Trophoblast cell (in vitro differentiated cells and primary cell): ENCODE measurements at regions not wholly inside any gene's neighbourhood (a gene's known extent, or its start where the extent isn't known, plus 50 kb on each side); places are given as distances from the start of the nearest gene placed in this dataset.

Experiments used
- DNase-seq, 2 donors: peaks; one replicate each; pipeline ENCODE4 v3.0.0-alpha.2; 2016
- H2AFZ ChIP-seq: 2 replicates; pipeline ENCODE4 v1.6.1; 2013; ENCODE audit warnings: low read length, moderate library complexity, mild to moderate bottlenecking; ENCODE audit not compliant: insufficient read depth, poor library complexity
- H2AK5ac ChIP-seq: 2 replicates; pipeline ENCODE4 v1.6.1; 2013; ENCODE audit warnings: mild to moderate bottlenecking, low read length
- H2BK120ac ChIP-seq: 2 replicates; pipeline ENCODE4 v1.6.1; 2013; ENCODE audit warnings: low read length, mild to moderate bottlenecking, moderate library complexity; ENCODE audit not compliant: insufficient read depth, poor library complexity
- H2BK12ac ChIP-seq: 2 replicates; pipeline ENCODE4 v1.6.1; 2013; ENCODE audit warnings: mild to moderate bottlenecking, low read length, moderate library complexity
- H2BK5ac ChIP-seq: 2 replicates; pipeline ENCODE4 v1.6.1; 2013; ENCODE audit warnings: low read length, low read depth, moderate library complexity, mild to moderate bottlenecking; ENCODE audit not compliant: poor library complexity
- H3K14ac ChIP-seq: 2 replicates; pipeline ENCODE4 v1.6.1; 2013; ENCODE audit warnings: mild to moderate bottlenecking, low read length
- H3K18ac ChIP-seq: 2 replicates; pipeline ENCODE4 v1.6.1; 2013; ENCODE audit warnings: mild to moderate bottlenecking, low read length
- H3K23ac ChIP-seq: 2 replicates; pipeline ENCODE4 v1.6.1; 2013; ENCODE audit warnings: low read length
- H3K27ac ChIP-seq: 2 replicates; pipeline ENCODE4 v1.5.1; 2013; ENCODE audit warnings: low read depth, mild to moderate bottlenecking, inconsistent platforms, low read length, moderate library complexity
- H3K27me3 ChIP-seq: 2 replicates; pipeline ENCODE4 v1.6.1; 2013; ENCODE audit warnings: inconsistent platforms, mild to moderate bottlenecking, low read length, moderate library complexity; ENCODE audit not compliant: insufficient read depth
- H3K36me3 ChIP-seq, 2 experiments: 1 replicate in 1 of 2; 2 replicates in 1 of 2; pipeline ENCODE4 v1.6.1; 2013; ENCODE audit warnings: low read length in 2 of 2, mild to moderate bottlenecking in 2 of 2, moderate library complexity in 1 of 2; ENCODE audit not compliant: insufficient read depth in 2 of 2, control insufficient read depth in 1 of 2
- H3K4ac ChIP-seq: 2 replicates; pipeline ENCODE4 v1.6.1; 2013; ENCODE audit warnings: low read depth, mild to moderate bottlenecking, low read length, moderate library complexity
- H3K4me1 ChIP-seq, 2 experiments: 1 replicate in 1 of 2; 2 replicates in 1 of 2; pipeline ENCODE4 v1.6.1; 2013; ENCODE audit warnings: low read length in 2 of 2, mild to moderate bottlenecking in 2 of 2, moderate library complexity in 1 of 2; ENCODE audit not compliant: insufficient read depth in 2 of 2, control insufficient read depth in 1 of 2
- H3K4me2 ChIP-seq: 2 replicates; pipeline ENCODE4 v1.6.1; 2013; ENCODE audit warnings: inconsistent platforms, mild to moderate bottlenecking, low read length, moderate library complexity
- H3K4me3 ChIP-seq: 2 replicates; pipeline ENCODE4 v1.5.1; 2013; ENCODE audit warnings: mild to moderate bottlenecking, low read depth, low read length, inconsistent platforms
- H3K79me1 ChIP-seq: one replicate; pipeline ENCODE4 v1.6.1; 2013; ENCODE audit warnings: low read length
- H3K79me2 ChIP-seq: 2 replicates; pipeline ENCODE4 v1.6.1; 2013; ENCODE audit warnings: low read length, mild to moderate bottlenecking; ENCODE audit not compliant: control insufficient read depth, insufficient read depth, poor library complexity
- H3K9ac ChIP-seq: 2 replicates; pipeline ENCODE4 v1.6.1; 2013; ENCODE audit warnings: mild to moderate bottlenecking, low read length
- H3K9me3 ChIP-seq: 2 replicates; pipeline ENCODE4 v1.6.1; 2013; ENCODE audit warnings: low read depth, mild to moderate bottlenecking, control low read depth, inconsistent platforms, low read length; ENCODE audit not compliant: insufficient read depth
- H4K12ac ChIP-seq: 2 replicates; pipeline ENCODE4 v1.6.1; 2013; ENCODE audit warnings: low read depth, mild to moderate bottlenecking, low read length, moderate library complexity
- H4K8ac ChIP-seq: 2 replicates; pipeline ENCODE4 v1.6.1; 2013; ENCODE audit warnings: low read depth, mild to moderate bottlenecking, low read length, moderate library complexity
- H4K91ac ChIP-seq: one replicate; pipeline ENCODE4 v1.6.1; 2013; ENCODE audit warnings: low read depth, mild to moderate bottlenecking, low read length, moderate library complexity
- WGBS: extraction: QIAGEN DNeasy Blood & Tissue Kit; methylation state at CpG from one replicate; pipeline ENCODE4 v1.1.7; 2013; ENCODE audit warnings: missing lambda C conversion rate; ENCODE audit not compliant: insufficient read length, insufficient coverage; ENCODE audit errors: extremely low coverage; 5-methylcytosine and 5-hydroxymethylcytosine counted together

DNA sequence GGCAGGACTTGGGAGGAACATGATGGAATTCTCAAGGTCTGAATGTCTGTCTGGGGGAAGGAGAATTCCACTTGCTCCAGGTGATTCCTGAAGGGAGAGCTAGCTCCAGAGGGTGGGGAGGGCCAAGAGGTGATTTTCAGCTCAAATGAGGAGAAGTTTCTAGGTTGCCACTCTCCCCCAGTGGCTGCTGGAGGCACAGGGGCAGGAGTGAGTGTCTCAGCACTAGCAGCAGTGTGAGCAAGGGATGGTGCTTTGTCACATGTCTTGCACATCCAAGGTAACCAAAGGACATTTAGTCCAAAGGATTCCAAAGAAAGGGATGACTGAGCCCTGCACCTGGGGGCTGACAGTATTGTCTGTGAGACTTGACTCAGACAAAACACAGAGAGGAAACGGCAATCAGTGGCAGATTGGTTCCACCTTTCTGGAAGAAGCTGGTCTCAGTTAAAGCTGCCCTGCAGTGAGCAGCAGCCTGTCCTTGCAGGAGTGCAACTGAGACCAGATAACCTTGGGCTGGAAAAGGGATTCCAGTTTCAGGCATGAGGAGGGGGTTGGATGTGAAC lies 51.2 kb upstream of the PCBD1 start:
- no peak overlapping the region for H3K4ac ChIP-seq
- no peak overlapping the region for H3K4me2 ChIP-seq
- no peak overlapping the region for H3K27ac ChIP-seq
- H3K23ac ChIP-seq: no peak overlapping the region
- no peaks in the 10 kb centered on the region for H3K79me2 ChIP-seq
- no peak overlapping the region for H4K8ac ChIP-seq
- no peak for DNase-seq
- H3K9me3 ChIP-seq: no peaks in the 10 kb centered on the region
- H4K12ac ChIP-seq: no peak overlapping the region
- H2BK120ac ChIP-seq: no peak overlapping the region
- no peak overlapping the region for H3K18ac ChIP-seq
- H3K4me1 ChIP-seq: no peaks in the 10 kb centered on the region
- no peak overlapping the region for H4K91ac ChIP-seq
- no CpG with 5 or more reads among the region's 1 CpG for WGBS
- no peak overlapping the region for H2AK5ac ChIP-seq
- H2BK12ac ChIP-seq: no peak overlapping the region
- H2BK5ac ChIP-seq: no peak overlapping the region
- H3K79me1 ChIP-seq: no peaks in the 10 kb centered on the region
- no peaks in the 10 kb centered on the region for H3K36me3 ChIP-seq
- H3K9ac ChIP-seq: no peak overlapping the region
- no peak overlapping the region for H3K4me3 ChIP-seq
- H3K27me3 ChIP-seq: peaks cover 2% of the 10 kb centered on the region
- H2AFZ ChIP-seq: no peak overlapping the region
- H3K14ac ChIP-seq: no peak overlapping the region

DNA sequence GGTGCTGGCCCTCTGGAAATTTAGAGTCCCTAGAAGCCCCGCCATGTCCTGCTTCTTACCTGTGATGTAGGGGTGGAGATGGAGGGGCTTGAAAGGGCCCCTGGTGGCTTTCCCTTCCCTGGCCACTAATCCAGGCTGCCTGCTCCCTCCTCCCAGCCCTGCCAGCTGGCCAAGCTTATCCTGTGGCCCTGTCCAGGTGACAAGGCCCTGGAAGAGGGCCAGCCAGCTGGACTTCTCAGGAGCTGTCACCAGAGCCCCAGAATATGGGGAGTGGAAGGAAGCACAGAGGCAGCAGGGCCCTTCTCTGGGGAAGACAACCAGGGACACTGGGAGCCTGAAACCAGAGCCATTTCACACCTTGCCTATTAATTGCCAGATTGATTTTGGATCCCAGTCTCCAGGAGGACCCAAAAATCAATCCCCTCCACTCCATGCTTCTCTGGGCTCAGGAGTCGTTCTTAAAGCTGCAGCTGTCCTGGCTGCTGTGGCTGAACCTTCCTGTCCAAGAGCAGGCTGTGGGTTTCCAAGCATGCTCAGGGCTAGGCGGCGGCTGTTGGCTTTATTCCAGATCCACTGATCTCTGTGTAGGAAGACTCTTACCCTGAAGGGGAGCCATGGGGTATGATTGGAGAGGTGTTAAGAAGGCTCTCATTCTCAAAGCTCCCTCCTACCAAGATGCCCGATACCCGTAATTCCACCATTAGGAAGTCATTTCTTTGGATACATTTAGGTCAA lies 52.6 kb upstream of the PCBD1 start:
- Histone ChIP-seq H2BK12ac (no peak overlapping the region), H3K4me1 (no peaks in the 10 kb centered on the region), H3K27ac (no peak overlapping the region), H4K8ac (no peak overlapping the region), H3K23ac (no peak overlapping the region), H3K79me2 (no peaks in the 10 kb centered on the region), H2AK5ac (no peak overlapping the region), H3K4me3 (no peak overlapping the region), H2BK120ac (no peak overlapping the region), H3K27me3 (peaks cover 2% of the 10 kb centered on the region), H2BK5ac (no peak overlapping the region), H4K91ac (no peak overlapping the region), H3K36me3 (no peaks in the 10 kb centered on the region), H3K4me2 (no peak overlapping the region), H2AFZ (no peak overlapping the region), H3K14ac (no peak overlapping the region), H3K4ac (no peak overlapping the region), H3K18ac (no peak overlapping the region), H3K9me3 (peaks cover 2% of the 10 kb centered on the region), H4K12ac (no peak overlapping the region), H3K9ac (no peak overlapping the region), H3K79me1 (no peaks in the 10 kb centered on the region)
- no peak for DNase-seq
- no CpG with 5 or more reads among the region's 6 CpGs for WGBS

DNA sequence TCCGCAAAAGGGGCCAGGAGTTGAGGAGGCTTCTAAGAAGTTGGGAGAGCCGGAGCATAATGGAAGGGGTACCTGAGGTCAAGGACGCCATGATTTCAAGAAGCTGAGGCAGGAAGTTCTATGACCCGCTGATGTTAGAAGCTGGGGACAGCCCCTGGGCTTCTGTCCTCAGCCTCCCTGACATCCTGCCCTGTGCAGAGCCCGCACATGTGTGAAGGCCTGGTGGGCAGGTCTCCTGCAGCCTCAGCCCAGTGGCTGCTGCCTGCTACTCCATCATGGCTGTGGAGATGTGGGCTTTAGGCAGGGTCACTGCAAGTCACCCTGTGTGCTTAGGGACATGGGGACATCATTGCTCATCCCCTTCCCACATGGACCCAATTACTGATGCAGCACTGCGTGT lies 53.8 kb upstream of the PCBD1 start:
- H4K8ac ChIP-seq: no peak overlapping the region
- WGBS: no CpG with 5 or more reads among the region's 6 CpGs
- H3K27me3 ChIP-seq: peaks cover 2% of the 10 kb centered on the region
- no peak overlapping the region for H3K9ac ChIP-seq
- DNase-seq: no peak
- H3K36me3 ChIP-seq: no peaks in the 10 kb centered on the region
- H2BK120ac ChIP-seq: no peak overlapping the region
- H3K23ac ChIP-seq: no peak overlapping the region
- no peak overlapping the region for H3K4me3 ChIP-seq
- H2BK12ac ChIP-seq: no peak overlapping the region
- H3K4ac ChIP-seq: no peak overlapping the region
- H3K79me1 ChIP-seq: no peaks in the 10 kb centered on the region
- H3K27ac ChIP-seq: no peak overlapping the region
- no peak overlapping the region for H3K14ac ChIP-seq
- H4K91ac ChIP-seq: no peak overlapping the region
- no peak overlapping the region for H3K4me2 ChIP-seq
- no peak overlapping the region for H4K12ac ChIP-seq
- no peaks in the 10 kb centered on the region for H3K4me1 ChIP-seq
- no peak overlapping the region for H2AK5ac ChIP-seq
- H2BK5ac ChIP-seq: no peak overlapping the region
- H2AFZ ChIP-seq: no peak overlapping the region
- H3K9me3 ChIP-seq: peaks cover 2% of the 10 kb centered on the region
- no peak overlapping the region for H3K18ac ChIP-seq
- H3K79me2 ChIP-seq: no peaks in the 10 kb centered on the region

DNA sequence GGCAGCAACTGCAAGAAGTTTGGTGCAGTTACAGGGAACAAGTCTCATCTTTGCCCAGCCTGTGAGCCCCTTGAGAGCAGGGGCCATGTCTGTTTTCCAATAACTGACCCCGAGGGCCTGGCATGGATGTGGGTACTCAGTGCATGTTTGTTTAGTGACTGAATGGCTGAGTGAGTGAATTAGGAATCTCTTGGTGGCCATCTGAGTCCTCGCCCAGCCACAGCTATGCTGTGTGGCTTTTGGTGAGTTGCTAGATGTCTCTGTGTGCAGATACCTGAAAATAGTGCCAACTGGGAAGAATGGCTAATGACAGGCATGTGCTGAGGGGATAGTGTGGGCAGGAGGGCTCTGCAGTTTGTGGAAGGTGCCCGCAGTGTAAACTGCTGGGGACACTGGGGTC lies 54.4 kb upstream of the PCBD1 start:
- no peak for DNase-seq
- Histone ChIP-seq H3K4me2 (no peak overlapping the region), H3K79me2 (no peaks in the 10 kb centered on the region), H3K4me3 (no peak overlapping the region), H3K27me3 (peaks cover 2% of the 10 kb centered on the region), H2BK5ac (no peak overlapping the region), H2AK5ac (no peak overlapping the region), H3K9ac (no peak overlapping the region), H4K12ac (no peak overlapping the region), H3K18ac (no peak overlapping the region), H4K91ac (no peak overlapping the region), H3K27ac (no peak overlapping the region), H3K4me1 (no peaks in the 10 kb centered on the region), H2BK12ac (no peak overlapping the region), H4K8ac (no peak overlapping the region), H3K23ac (no peak overlapping the region), H2AFZ (no peak overlapping the region), H3K14ac (no peak overlapping the region), H3K9me3 (peaks cover 2% of the 10 kb centered on the region), H3K36me3 (no peaks in the 10 kb centered on the region), H3K79me1 (no peaks in the 10 kb centered on the region), H2BK120ac (no peak overlapping the region), H3K4ac (no peak overlapping the region)
- WGBS: no CpG with 5 or more reads among the region's 3 CpGs
